PC-3 (cell line): ENCODE measurements at regions not wholly inside any gene's neighbourhood (a gene's known extent, or its start where the extent isn't known, plus 50 kb on each side); places are given as distances from the start of the nearest gene placed in this dataset.

Source experiments
- CTCF ChIP-seq: fragments of 300-600 bp; sonication (generic); conservative IDR thresholded peaks from 2 replicates; pipeline ENCODE4 v1.5.1; 2017; ENCODE audit warnings: antibody characterized with exemption, low read depth, mild to moderate bottlenecking, low read length
- EZH2 ChIP-seq: fragments of 300-600 bp; sonication (generic); IDR thresholded peaks from one replicate; pipeline ENCODE4 v1.6.1; 2017; ENCODE audit warnings: antibody characterized with exemption, mild to moderate bottlenecking, low read length; ENCODE audit not compliant: unreplicated experiment

- no peak for TF ChIP-seq CTCF
- TF ChIP-seq EZH2, result no peak
These were observed 634.7 kb upstream of the FAM241A start for GRCh38 chr4:111510535-111510934.
